Vagina (tissue), 2 donors: ENCODE measurements at regions not wholly inside any gene's neighbourhood (a gene's known extent, or its start where the extent isn't known, plus 50 kb on each side); places are given as distances from the start of the nearest gene placed in this dataset.

ENCODE experiments used
- DNase-seq, 2 donors: peaks; one replicate each; pipeline ENCODE4 v3.0.0-alpha.2; 2017; ENCODE audit errors: extremely low spot score in 2 of 2
- H3K27ac ChIP-seq: fragments of 200-600 bp; sonication (generic); one replicate; pipeline ENCODE4 v1.5.1; 2019
- H3K27me3 ChIP-seq: fragments of 200-600 bp; sonication (generic); one replicate; pipeline ENCODE4 v1.5.1; 2019
- H3K36me3 ChIP-seq, 2 donors: fragments of 200-600 bp; sonication (generic); one replicate each; pipeline ENCODE4 v1.5.1; 2017 to 2019
- H3K4me1 ChIP-seq: fragments of 200-600 bp; sonication (generic); one replicate; pipeline ENCODE4 v1.5.1; 2019
- H3K4me3 ChIP-seq, 2 donors: fragments of 200-600 bp; sonication (generic); 1 replicate in 1 of 2; 2 replicates in 1 of 2; pipeline ENCODE4 v1.5.1; 2016 to 2019
- H3K9me3 ChIP-seq: fragments of 200-600 bp; sonication (generic); one replicate; pipeline ENCODE4 v1.5.1; 2019
- CTCF ChIP-seq, 3 experiments: fragments of 450-650 bp in 2 of 3; fragments of 200-600 bp in 1 of 3; sonication (generic) in 1 of 3; IDR thresholded peaks; one replicate each; pipeline ENCODE4 v1.5.1; 2017 to 2019; ENCODE audit warnings: antibody characterized with exemption in 3 of 3, mild to moderate bottlenecking in 2 of 3, moderate library complexity in 2 of 3
- POLR2A ChIP-seq, 2 donors: fragments of 450-650 bp; IDR thresholded peaks; one replicate each; pipeline ENCODE4 v1.6.1; 2017; ENCODE audit warnings: antibody characterized with exemption in 2 of 2, mild to moderate bottlenecking in 2 of 2, moderate library complexity in 2 of 2
- POLR2AphosphoS5 ChIP-seq, 2 donors: sonication (generic); formaldehyde crosslinking; IDR thresholded peaks; one replicate each; pipeline ENCODE4 v1.9.0; 2017; ENCODE audit warnings: antibody characterized with exemption in 2 of 2, mild to moderate bottlenecking in 2 of 2, low read depth in 1 of 2; ENCODE audit not compliant: insufficient read depth in 1 of 2
- intact Hi-C: fragments of 100-400 bp; cut with DNase I; formaldehyde crosslinking; loops from one replicate; pipeline ENCODE4 v1.15.1; 2023

DNA sequence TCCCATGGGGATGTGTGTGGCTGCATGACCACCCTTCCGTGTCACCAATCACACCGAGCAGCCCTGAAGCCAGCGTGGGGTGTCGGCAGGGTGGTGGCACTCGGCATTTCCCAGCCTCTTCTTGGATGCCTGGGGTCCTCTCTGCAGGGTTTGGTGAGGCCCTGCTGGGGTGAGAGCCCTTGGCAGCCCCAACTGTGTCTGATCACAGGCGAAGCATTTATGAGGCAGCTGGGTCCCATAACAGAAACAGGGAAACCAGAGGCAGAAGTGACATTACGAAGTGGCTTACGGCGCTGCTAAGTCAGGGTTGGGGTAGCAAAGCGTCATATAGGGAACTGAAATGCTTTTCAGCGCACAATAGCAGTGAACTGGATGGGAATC lies 92.3 kb upstream of the SEPTIN5 start:
- Histone ChIP-seq H3K4me3 (no peak overlapping the region), H3K36me3 (no peaks in the 10 kb centered on the region), H3K27ac (no peak overlapping the region), H3K4me1 (no peaks in the 10 kb centered on the region), H3K9me3 (no peaks in the 10 kb centered on the region), H3K27me3 (no peaks in the 10 kb centered on the region)
- intact Hi-C loops: no loop called here
- DNase-seq: no peak
- no peak for TF ChIP-seq CTCF (IDR thresholded peaks at IDR 0.05)
- no peak for TF ChIP-seq POLR2AphosphoS5 (IDR thresholded peaks at IDR 0.05; ENCODE audit: insufficient read depth in 1 of 2, low read depth in 1 of 2)
- TF ChIP-seq POLR2A (IDR thresholded peaks at IDR 0.05): no peak

DNA sequence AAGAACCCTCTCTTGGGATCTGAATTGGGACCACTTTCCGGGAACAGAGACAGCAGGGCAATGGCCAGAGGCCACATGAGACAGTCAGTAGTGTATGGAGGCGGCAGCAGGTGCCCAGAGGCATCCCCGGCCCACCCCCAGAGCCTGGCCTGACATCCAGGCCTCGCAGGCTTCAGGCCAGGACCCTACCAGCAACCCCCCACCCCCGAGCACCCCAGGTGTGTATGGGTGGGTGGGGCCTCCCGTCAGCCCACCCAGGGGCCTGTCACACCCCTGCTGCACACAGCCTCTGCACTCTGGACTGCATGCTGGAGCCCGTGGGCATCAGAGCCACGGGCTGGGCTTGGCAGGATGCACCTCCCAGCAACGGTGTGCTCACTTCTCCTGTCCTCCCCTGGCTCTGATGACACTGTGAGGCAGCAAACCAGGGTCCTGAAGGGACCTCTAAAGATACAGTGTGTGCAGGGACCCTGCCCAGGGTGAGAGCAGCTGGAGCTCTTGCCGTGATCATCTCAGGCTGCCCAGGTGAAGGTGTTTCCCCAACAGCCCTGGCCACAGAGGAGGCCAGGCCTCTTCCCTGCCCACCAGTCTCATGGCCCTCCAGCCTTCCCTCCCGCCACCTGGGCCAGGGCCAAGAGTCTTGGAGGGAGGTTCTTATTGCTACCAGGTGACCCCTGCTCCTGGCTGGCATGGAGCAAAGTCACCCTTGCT lies 88.8 kb upstream of the SEPTIN5 start:
- H3K36me3 ChIP-seq: no peaks in the 10 kb centered on the region
- TF ChIP-seq POLR2A (IDR thresholded peaks at IDR 0.05) (no peak), CTCF (IDR thresholded peaks at IDR 0.05) (no peak), POLR2AphosphoS5 (IDR thresholded peaks at IDR 0.05; ENCODE audit: insufficient read depth in 1 of 2, low read depth in 1 of 2) (no peak)
- no peak for DNase-seq
- no peaks in the 10 kb centered on the region for H3K9me3 ChIP-seq
- H3K4me1 ChIP-seq: no peaks in the 10 kb centered on the region
- intact Hi-C loops: no loop called here
- H3K4me3 ChIP-seq: no peak overlapping the region
- no peaks in the 10 kb centered on the region for H3K27me3 ChIP-seq
- no peak overlapping the region for H3K27ac ChIP-seq

- Histone ChIP-seq H3K36me3 (no peaks in the 10 kb centered on the region), H3K4me1 (no peaks in the 10 kb centered on the region), H3K4me3 (no peak overlapping the region), H3K9me3 (no peaks in the 10 kb centered on the region), H3K27ac (no peak overlapping the region), H3K27me3 (no peaks in the 10 kb centered on the region)
- intact Hi-C loops: no loop called here
- DNase-seq: no peak
- TF ChIP-seq CTCF (IDR thresholded peaks at IDR 0.05) (no peak), POLR2AphosphoS5 (IDR thresholded peaks at IDR 0.05; ENCODE audit: insufficient read depth in 1 of 2, low read depth in 1 of 2) (no peak), POLR2A (IDR thresholded peaks at IDR 0.05) (no peak)
Observed at GRCh38 chr22:19626042-19626587, 88.2 kb upstream of the SEPTIN5 start.

DNA sequence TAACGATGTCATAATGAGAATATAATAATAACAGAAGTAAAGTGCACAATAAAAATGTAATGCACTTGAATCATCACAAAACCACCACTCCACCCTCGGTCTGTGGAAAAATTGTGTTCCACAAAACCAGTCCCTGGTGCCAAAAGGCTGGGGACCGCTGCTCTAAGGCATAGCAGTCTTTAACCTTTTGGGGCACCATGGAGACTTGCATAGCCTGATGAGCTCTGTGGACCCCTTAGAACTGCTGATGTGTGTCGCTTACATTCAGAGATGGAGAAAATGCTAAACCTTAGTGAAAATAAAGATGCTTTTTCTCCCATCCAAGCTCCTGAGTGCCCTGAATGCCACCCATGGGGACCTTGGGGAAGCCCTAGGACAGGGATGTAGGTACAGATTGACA lies 87.6 kb upstream of the SEPTIN5 start:
- Histone ChIP-seq H3K36me3 (no peaks in the 10 kb centered on the region), H3K4me1 (no peaks in the 10 kb centered on the region), H3K4me3 (no peak overlapping the region), H3K27me3 (no peaks in the 10 kb centered on the region), H3K9me3 (no peaks in the 10 kb centered on the region), H3K27ac (no peak overlapping the region)
- no peak for DNase-seq
- intact Hi-C loops: no loop called here
- no peak for TF ChIP-seq CTCF (IDR thresholded peaks at IDR 0.05)
- no peak for TF ChIP-seq POLR2AphosphoS5 (IDR thresholded peaks at IDR 0.05; ENCODE audit: insufficient read depth in 1 of 2, low read depth in 1 of 2)
- TF ChIP-seq POLR2A (IDR thresholded peaks at IDR 0.05): no peak

GRCh38 chr22:19628038-19628776 lies 86.1 kb upstream of the SEPTIN5 start:
- no peak overlapping the region for H3K4me3 ChIP-seq
- no peaks in the 10 kb centered on the region for H3K4me1 ChIP-seq
- no peaks in the 10 kb centered on the region for H3K36me3 ChIP-seq
- H3K27me3 ChIP-seq: no peaks in the 10 kb centered on the region
- DNase-seq: no peak
- H3K9me3 ChIP-seq: no peaks in the 10 kb centered on the region
- intact Hi-C loops: no loop called here
- TF ChIP-seq CTCF (IDR thresholded peaks at IDR 0.05) (no peak), POLR2A (IDR thresholded peaks at IDR 0.05) (no peak), POLR2AphosphoS5 (IDR thresholded peaks at IDR 0.05; ENCODE audit: insufficient read depth in 1 of 2, low read depth in 1 of 2) (no peak)
- H3K27ac ChIP-seq: no peak overlapping the region
